Daoy (cell line): ENCODE measurements at regions not wholly inside any gene's neighbourhood (a gene's known extent, or its start where the extent isn't known, plus 50 kb on each side); places are given as distances from the start of the nearest gene placed in this dataset.
"Not testable (repeated sequence)": the region's sequence is repeated elsewhere in the genome, so short reads cannot be mapped to it uniquely, and the experiment has no call there.

Experiments
- DNase-seq: peaks from one replicate; pipeline ENCODE4 v3.0.0-alpha.2; 2015; ENCODE audit warnings: low read depth

DNA sequence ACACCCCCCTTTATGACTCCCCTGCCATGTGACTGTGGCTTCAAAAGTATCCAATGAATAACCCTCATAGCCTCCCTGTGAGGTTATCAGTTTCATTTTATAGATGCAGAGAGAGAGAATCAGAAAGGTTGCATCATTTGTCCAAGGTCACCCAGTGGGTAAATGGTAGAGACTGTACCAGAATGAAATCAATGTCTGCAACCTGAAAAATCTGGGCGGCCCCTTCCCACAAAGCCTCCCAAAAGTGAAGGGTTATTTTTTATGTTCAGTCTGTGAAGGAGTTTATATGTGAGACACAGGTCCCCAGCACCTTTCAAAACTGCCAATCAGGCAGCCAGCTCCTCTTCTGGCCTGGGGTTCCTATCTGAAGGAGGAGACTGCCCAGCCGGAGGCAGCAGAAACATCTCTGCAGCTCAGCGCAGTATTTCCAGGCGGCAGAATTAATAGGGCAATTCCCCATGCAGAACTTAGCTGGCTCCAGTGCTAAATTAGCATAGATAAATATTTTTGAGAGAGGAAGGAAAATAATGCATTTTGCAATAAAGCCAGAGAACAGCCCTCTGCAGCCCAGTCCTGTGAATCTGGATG lies 130.8 kb upstream of the PRR20G start:
- DNase-seq = no peak

DNA sequence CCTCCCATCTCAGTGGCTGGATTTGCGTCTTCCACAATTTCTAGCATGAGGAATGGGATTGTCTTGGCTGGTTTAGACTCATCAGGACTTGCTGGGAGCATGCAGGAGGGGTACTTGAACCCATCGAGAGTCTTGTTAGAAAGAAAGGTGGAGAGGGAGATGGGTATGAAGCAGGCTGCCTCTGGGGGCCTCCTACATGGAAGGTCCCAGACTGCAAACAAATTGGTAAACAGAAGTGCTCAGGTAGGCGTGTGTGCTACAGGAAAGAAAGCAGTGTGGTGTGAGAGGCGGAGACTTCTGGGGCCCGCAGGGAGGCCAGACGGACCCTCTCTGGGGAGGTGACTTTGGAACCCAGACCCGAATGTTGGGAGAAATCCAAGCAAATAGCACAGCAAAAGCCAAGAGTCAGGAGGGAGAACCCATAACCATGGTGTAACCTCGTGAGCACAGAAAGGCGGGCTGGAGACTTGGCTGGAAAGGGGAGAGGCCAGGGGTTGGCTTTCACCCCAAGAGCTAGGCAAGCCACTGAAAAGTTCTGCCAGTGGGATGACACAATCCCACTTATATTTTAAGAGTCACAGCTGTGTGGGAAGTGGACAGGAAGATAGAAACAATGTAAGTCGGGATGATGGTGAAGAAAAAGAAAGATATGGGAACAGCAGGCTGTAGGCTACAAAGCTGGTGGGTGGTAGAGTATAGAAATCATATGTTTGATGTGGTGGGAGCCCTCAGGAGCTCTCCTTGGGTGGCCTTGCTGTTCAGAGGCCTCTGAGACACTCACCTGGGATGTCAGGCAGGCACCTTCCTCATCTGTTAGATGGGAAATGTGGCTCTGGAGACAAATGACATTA lies 130.1 kb upstream of the PRR20G start:
- DNase-seq = no peak

DNA sequence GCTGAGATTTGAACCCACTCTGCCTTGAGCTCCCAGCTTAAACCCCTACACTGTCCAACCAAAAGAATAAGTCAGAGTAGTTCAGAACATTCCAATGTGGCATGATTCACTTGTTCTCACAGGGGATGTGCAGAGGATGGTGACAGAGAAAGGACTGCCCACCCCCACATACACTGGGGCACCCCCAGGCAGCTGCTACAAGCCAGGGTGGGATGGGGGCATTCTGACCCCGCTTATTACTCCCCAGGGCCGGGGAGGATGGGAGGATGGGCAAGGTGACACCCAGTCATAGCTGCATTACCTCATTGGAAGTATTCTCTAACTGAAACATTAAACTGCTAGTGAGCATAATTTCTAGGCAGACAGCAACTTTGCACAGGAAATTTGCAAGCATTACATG lies 126.0 kb upstream of the PRR20G start:
- no peak for DNase-seq

DNA sequence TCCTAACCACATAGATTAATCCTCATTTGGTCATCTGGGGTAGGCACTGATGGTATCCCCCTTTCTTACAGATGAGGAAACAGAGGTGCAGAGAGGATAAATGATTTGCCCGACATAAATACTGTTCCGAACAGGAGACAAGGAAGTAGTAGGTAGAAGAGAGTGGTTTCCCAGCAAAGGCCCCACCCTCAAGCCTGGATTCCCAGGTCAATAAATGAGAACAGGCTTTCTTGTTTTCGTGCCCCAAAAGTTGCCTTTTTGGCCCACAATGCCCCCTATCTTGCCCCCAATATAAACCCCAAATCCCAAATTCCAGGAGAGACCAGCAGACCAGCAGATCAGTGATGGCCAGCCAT lies 125.5 kb upstream of the PRR20G start:
- no peak for DNase-seq

DNA sequence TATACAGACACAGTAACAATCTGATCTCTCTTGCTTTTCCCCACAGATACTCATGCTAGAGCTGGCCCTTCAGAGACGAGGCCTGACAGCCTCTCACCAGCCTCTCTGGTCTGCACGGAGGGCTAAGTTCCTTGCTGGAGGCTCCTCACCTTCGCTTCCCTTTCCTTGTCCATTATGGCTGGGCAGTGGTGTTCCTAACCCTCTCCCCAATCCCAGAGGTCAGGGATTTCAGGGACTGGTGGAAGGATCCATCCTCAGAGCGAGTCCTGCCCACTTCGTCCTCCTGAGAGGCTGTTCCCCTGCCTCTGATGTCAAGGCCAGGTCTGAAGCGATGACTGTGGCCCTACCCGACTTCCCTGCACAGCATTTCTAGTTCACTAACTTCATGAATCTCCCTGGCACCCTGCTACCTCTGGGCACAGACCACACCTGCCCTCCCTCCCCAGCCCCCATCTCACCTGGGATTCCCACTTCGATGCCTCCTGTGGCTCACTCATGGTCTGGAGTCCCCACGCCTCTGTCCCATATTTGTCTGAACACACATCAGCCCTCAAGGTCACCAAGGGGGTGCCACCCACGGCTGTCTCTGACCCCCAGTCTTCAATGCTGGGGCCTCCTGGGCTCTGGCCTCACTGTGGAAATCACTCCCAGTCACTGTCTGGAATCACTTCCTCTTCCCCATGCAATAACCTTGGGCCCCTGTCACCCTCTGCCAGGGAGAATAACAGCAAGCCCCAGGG lies 124.9 kb upstream of the PRR20G start:
- DNase-seq = no peak

DNA sequence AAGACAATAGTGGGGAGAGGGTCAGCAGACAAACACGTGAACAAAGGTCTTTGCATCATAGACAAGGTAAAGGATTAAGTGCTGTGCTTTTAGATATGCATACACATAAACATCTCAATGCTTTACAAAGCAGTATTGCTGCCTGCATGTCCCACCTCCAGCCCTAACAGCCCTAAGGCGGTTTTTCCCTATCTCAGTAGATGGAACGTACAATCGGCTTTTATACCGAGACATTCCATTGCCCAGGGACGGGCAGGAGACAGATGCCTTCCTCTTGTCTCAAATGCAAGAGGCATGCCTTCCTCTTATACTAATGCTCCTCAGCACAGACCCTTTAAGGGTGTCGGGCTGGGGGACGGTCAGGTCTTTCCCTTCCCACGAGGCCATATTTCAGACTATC lies 124.0 kb upstream of the PRR20G start:
- not testable (repeated sequence) for DNase-seq

DNA sequence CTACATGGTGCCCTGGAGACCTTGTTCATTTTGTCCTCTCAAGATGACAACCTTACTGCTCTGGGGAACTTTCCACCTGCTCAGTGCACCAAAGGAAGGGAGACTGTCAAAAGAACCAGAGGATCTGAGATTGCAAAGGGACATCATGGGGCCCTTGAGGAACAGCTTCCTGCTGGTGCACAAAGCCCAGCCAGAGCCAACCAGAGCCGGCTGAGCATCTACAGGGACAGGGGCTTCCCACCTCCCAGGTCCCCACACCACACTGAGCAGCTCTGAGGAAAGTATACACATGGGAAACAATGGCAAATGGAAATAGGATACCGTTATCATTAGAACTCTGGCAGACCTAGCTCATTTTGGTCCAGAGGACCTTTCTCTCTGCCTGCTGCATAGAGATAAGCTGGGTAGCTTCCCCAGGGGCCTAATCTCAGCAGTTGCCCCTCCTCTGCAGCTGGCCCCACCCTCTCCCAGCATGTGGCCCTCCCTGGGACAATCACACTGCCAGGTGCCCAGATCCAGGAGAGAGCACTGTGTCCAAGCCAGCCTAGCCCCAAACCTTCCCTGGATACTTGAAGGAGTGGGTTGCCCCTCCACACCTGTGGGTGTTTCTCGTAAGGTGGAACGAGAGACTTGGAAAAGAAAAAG lies 123.4 kb upstream of the PRR20G start:
- no peak for DNase-seq

DNA sequence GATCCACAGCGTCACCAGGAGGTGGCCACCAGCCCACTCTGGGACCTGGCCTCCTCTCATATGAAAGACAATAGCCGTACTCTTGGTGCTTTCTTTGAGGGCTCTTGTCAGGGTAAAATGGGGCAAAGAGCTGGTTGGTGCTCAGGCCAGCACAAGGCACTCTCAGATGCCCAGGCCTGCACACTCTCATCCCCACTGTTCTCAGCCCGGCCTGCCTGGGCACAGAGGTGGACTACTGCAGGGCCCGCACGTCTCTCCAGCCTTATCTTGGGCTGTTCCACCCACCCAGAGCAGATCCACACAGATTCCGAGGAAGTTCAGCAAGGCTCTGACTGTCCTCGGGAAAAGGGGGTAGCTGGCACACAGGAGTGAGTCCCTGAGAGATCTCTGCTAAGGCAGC lies 122.8 kb upstream of the PRR20G start:
- DNase-seq = no peak

DNA sequence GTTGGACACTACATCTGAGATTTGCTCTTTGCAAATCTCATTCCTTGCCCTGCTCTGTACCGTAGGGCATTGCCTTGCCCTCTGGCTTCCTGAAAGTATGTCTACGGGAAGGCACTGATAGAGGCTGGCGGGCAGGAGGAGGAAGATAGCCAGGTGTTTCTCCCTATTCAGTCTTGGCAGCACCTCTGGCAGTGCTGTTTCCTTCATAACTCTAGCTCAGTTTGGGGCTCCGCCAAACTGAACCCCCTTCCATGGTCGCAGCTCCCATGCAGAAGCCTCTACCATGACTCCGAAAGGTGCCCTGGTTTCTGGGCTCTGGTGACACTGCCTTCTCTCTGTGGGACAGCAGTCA lies 122.3 kb upstream of the PRR20G start:
- no peak for DNase-seq

DNA sequence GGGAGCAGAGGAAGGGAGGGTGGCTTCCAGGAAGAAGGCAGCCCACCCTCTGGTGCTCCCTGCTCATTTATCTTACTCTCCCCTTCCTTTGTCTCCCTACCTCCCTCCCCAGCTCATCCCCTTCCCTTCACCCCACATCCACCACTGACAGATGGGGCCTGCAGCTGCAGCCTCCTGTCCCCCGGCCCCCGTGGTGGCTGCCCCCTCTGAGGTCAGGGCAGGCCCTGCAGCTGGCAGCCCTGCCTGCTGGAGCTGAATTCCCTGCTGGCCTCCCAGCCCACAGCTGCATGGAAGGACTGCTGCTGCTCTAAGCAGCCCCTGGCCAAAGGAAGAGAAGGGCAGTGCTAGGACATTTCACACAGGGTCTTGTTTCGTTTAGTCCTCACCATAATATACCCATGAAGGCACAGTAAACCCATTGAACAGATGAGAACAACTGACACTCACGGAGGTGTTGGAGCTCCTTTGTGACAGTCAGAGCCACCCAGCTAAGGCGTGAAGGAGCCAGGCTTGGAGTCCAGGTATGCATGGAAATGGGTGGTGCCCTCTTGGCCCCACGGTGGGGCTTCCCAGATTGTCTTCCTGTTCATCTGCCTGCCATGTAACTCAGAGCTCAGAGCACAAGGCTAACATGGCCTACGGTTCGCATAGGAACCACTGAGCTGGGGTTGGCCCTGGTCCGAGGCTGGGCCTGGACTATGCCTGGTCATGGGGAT lies 121.7 kb upstream of the PRR20G start:
- DNase-seq = no peak

DNA sequence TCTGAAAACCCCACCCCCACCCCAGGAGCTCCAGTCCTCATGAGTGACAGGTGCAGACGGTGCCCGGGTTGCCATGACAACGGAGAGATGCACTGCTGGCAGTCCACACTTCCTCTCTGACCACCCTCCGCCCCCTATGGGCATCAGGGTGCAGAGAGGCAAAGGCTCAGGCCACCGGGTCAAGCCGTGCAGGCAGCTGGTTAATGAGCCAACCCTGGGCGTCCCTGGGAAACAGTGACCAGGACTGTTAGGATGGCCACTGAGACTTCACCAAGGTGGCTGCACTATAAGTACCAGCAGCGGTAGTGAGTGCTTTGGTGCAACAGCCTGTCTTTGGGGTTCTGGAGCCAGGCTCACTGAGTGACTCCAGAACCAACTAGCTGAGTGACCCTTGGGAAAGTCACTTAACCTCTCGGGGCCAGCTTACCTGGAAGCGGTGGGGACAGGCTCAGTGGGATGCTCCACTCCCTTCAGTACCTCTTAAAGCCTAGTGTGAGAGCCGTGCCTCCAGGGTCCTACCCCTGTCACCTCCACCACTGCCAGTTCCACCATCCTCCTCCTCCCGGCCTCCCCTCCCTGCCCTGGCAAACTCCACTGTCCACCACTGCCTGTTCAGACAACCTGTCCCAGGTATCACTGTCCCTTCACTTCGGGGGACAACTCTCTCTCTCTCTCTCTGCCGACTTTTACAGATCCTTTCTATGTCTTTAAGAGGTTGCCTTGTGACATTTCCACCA lies 121.0 kb upstream of the PRR20G start:
- no peak for DNase-seq

DNA sequence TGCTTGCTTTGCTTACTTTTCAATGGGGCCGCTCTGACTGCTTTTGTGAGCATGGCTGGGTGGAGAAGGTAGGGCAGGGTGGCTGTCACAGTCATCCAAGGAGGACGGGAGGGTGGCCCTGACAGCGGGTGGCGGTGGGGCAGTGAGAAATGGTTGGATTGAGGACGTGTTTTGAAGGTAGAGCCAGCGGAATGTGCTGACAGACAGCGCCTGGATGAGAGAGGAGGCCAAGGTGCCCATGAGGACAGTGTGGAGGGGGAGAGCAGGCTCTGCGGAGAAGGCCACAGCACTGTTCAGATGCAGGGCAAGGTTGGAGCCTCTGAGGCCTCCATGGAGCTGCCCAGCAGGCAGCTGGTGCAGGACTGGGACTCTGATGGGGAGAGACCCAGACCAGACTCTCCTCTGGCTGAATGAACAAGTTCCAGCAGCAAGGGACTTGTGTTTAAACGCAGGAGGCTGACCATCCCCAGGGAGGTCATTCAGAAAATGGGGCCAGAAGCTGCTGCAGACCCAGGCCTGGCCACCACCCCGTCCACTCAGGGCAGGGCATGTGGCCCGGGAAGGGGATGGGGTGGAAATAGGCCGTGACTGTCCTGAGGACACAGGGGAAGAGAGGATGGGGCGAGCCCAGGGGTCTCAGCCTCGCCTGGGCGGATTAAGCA lies 120.3 kb upstream of the PRR20G start:
- no peak for DNase-seq

DNA sequence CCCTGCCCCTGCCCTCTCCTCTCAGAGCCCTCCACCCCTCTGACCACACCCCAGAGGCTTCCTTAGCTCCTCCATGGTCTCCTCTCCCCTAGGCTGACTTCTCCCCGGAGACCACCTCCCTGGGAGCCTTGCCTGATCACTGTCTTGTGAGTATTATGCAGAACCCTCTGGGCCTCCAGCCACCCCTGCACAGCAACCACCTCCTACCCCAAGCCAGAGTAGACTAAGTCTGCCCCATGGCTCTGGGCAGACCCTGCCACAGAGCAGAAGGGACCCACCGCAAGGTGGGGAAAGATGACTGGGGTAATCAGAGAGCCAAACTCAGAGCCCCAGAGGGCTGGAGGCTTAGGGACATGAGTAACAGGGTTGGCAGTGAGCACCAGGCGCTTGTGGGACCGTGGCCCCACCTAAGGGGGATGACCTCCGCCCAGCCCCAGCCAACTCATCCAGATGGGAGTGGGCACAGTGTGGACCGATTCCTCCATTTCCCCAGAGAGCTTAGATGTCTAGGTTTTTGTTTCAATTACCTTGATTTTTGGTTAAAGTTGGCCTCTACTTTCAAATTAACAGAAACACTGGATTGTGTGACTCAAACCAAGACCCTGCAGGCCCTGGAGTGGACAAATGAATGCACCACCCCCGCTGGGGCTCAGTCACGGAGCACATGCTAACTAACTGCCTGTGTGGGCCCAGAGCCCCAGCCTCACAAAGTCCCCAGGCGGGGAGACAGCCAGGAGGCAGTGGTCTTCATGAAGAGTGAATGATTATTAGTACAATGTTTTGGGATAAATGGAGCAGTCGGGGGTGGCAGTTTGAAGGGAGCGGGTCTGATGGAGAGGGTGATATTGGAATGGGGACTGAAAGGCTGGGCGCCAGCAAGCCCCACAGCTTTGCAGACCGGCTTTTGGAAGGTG lies 119.4 kb upstream of the PRR20G start:
- no peak for DNase-seq

DNA sequence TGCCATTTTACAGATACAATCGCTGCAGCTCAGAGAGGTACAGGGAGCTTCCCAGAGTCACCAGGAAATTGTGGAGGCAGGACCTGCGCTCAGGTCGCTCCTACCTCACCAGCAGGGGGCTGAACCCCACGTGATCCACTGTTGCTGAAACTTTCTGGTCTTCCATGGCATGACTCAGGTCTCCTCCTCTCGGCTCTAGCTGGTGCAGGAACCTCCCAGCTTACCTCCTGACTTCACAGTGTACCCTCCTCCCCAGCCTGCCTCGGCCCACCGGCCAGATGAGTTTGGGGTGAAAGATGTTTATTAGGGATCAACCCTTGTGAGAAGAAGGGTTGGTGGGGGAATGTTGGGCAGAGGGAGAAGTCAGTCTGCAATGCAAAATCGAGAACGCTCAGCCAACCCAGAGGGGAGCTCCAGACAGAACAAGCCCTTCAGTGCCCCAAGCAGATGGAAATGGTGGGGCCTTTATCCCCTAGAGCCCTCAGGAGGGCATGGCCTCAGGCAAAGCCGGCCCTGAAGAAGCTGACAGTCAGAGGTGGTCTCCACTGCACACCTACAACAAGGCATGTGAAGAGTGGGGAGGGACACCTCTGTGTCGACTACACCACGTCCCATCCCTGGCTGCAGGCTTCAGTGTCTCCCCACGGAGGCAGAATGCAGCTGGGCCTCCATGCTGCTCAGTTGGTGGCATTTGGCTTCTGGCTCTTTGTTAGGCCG lies 118.6 kb upstream of the PRR20G start:
- DNase-seq = peak; percentile 78

DNA sequence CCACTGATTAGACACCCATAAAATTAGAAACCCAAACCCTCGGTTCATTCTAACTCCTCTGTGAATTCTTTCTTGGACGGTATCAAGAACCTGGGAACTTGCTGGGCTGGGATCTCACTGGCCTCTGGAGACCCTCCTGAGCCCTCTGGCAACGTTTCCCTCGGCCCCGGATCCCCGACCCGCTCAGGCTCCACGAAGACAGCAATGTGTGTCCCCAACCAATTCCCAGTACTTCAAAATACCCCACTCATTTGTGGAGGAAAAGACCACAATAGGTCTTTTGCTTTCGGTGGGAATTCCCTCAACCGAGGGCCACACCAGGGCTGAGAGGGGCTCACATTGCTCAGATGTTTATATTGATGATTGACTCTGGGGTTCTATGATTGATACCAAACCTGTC lies 117.9 kb upstream of the PRR20G start:
- DNase-seq = no peak

DNA sequence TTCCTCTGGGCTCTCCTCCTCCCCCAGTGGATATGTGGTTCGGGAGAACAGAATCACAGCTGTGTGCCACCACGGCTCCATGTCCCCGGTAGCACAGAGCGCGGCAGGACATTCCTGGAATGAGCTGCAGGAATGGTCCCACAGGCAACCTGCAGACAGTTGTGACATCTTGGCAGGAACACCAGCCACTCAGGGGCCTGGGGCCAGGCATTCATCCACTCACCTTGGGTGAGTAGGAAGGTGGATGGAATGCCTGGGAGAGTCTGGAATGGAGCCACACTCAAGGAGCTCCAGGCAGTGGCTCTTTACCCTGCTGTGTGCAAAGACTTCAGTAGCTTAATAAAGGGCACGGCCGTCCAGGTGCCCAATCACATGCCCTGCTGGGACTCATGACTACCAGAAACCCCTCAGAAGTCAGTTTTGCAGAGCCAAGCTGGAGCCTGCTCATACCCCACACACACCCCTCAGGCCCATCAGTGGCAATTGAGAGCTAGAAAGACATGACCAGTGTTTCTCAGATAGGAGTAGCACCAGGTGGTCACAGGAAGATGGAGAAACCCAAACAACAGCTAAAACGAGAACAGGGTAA lies 117.3 kb upstream of the PRR20G start:
- DNase-seq = no peak

DNA sequence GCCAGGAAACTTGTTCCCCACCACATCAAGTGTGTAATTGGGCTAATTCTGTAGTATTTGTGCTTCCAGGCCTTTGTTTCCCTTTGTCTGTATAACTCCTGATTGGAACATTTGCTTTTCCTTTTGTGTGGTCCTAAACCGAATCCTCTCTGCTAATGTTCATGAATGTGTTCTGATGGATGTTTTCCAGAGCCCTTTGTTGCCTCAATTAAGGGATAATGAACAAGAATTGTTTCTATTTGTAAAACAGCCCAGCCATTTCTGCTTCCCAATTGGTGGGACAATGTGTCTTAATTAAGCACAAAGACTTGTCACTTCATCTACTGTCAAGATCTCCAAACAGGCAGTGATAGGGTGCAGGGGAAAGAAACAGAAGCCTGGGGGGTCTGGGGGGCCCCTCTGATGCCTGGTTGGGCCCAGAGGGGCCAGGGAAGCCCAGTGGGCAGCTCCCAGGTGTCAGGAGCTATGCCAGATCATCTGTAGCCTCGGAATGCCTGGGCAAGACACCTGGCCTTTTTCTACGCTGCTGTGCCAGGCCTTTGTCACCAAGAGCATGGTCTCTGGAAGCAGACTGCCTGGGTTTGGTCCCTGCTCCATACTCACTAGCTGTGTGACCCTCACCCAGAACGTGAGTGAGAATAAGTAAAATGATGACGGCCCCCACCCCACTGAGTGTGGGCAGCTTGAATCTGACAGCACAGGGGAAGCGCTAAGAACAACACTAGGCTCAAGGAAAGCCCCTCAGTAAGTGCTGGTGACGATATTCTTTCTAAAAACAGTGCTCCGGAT lies 116.6 kb upstream of the PRR20G start:
- no peak for DNase-seq

DNA sequence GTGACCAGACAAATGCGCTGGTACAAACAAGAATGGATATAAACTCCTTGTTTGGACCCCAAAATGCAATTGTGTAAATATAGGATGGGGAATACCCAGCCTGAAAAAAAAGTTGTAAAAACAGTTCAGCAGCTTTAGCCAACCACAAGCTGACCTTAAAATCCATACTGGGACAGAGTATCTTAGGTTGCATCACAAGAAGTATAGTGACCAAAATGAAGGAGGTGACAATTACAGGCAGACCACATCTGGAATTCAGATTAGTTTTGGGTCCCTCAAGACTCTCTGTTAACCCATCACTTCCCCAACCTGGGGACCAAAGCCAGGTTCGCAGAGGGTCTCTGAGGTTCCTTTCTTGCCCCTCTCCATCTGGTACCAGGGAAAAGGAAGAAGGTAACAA lies 115.9 kb upstream of the PRR20G start:
- DNase-seq = no peak
